GM13976 (cell line): ENCODE measurements at regions not wholly inside any gene's neighbourhood (a gene's known extent, or its start where the extent isn't known, plus 50 kb on each side); places are given as distances from the start of the nearest gene placed in this dataset.

Source experiments
- DNase-seq: peaks from one replicate; pipeline ENCODE4 v3.0.0; 2012; ENCODE audit warnings: low spot score
- in situ Hi-C: fragments of 300-500 bp; cut with MboI; formaldehyde crosslinking; loops from one replicate; pipeline ENCODE4 v1.12.0; 2022; ENCODE audit warnings: low sequenced_read_pairs, mixed read lengths, inconsistent platforms; ENCODE audit not compliant: unreplicated experiment
- TF ChIP-seq, protein P1 (sequence below): IDR thresholded peaks from 2 replicates; pipeline ENCODE4 v1.5.1; 2012; ENCODE audit warnings: borderline replicate concordance, mild to moderate bottlenecking; ENCODE audit not compliant: insufficient read depth; ENCODE audit errors: extremely low read depth, missing control alignments, control extremely low read depth

DNA sequence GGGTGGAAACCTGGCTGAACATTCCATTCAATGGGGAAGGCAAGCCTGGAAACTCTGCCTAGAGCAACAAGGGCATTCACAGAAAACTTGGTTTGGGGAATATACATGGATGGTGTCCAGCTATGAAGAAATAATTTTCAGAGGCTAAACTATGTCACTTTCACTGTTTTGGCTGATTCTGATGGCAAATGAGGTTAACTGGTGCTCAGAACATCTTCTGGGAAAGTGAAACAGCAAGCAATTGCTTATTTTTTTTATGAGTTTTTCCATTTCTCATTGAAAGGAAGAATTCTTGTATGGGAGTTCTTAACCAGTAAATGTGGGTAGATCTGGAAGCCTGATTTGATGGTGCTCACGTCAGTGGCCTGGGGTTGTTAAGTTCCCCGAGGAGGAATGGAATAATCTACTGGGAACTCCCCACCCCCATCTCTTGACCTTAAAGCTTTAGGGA is 132.8 kb upstream of the BTG1 start:
- DNase-seq: no peak

DNA sequence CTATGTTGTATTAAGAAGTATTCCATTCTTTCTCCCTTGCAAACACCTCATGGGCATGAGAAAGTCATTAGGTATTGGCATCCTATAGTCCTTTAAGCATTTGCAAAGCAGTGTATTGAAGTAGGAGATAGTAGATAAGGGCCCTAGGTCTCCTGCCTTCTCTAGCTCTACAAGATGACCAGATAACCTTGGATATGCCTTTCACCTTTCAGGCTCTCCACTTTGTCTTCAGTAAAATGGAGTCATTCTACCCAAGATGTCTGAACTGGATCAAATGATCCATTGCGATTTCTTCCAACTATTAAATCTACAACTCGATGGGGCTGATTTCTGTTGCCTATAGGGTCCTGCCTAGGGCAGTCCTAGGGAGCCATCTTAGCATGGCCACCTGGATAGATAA is 132.1 kb upstream of the BTG1 start:
- DNase-seq: no peak
- in situ Hi-C loops: no loop called here

More for the DNA sequence above, 132.8 kb upstream of the BTG1 start:
- in situ Hi-C loops: no loop called here
- TF ChIP-seq, protein P1, sequence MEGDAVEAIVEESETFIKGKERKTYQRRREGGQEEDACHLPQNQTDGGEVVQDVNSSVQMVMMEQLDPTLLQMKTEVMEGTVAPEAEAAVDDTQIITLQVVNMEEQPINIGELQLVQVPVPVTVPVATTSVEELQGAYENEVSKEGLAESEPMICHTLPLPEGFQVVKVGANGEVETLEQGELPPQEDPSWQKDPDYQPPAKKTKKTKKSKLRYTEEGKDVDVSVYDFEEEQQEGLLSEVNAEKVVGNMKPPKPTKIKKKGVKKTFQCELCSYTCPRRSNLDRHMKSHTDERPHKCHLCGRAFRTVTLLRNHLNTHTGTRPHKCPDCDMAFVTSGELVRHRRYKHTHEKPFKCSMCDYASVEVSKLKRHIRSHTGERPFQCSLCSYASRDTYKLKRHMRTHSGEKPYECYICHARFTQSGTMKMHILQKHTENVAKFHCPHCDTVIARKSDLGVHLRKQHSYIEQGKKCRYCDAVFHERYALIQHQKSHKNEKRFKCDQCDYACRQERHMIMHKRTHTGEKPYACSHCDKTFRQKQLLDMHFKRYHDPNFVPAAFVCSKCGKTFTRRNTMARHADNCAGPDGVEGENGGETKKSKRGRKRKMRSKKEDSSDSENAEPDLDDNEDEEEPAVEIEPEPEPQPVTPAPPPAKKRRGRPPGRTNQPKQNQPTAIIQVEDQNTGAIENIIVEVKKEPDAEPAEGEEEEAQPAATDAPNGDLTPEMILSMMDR: no peak

DNA sequence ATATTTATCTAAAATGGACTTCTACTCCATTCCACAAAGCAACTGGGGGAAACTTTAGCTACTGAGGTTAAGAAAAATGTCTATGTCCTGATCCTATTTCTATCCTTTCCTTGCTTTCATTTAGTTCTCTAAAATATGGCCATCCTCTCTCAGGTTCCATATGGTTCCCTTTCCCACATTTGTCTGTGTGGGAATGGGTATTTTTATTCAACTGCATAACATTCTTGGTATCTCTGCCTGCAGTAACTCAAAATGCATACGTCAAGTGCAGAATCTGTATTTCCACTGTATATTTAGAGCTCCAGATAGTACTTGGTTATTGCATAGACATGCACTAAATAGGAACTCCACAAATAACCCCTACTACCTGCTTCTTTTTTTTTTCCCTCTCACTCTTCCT is 130.6 kb upstream of the BTG1 start:
- no peak for DNase-seq
- in situ Hi-C loops: no loop called here
- TF ChIP-seq, protein P1: no peak

More for the DNA sequence above, 132.1 kb upstream of the BTG1 start:
- TF ChIP-seq, protein P1: no peak

DNA sequence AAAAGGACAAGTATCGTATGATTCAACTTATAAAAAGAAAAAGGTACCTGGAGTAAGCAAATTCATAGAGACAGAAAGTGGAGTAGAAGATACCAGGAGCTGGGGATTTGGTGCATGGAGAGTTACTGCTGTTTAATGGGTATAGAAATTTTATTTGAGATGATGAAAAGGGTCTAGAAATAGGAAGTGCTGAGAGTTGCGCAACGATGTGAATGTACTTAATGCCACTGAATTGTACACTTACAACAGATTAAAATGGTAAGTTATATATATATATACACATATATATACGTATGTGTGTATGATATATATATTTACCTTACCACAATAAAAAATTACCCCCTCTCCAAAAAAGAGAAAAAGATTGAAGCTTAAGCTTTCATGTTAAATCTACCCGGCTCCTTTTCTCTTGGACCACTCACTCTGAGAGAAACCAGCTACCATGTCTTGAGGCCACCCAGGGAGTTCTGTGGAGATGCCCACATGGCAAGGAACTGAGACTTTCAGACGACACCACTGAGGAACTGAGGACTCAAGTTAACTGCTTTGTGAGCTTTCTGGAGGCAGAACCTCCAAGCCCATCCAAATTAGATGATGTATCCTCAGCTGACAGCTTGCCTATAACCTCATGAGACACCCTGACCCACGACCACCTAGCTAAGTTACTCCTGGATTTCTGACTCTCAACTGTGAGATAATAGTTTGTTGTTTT is 130.0 kb upstream of the BTG1 start:
- TF ChIP-seq, protein P1: no peak
- in situ Hi-C loops: no loop called here
- DNase-seq: no peak

DNA sequence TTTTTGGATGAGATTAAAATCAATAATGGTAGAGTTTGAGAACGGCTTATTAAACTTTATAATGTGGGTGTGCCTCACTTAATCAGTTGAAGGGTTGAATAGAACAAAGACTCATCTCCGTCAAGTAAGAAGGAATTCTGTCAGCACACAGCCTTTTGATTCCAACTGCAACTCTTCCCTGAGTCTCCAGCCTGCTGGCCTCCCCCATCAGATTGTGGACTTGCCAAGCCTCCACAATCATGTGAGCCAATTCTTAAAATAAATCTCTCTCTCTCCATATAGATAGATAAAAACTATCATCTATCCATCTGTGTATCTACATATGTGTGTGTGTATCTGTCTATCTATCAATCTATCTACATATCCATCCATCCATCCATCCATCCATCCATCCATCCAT is 127.4 kb upstream of the BTG1 start:
- in situ Hi-C loops: no loop called here

DNA sequence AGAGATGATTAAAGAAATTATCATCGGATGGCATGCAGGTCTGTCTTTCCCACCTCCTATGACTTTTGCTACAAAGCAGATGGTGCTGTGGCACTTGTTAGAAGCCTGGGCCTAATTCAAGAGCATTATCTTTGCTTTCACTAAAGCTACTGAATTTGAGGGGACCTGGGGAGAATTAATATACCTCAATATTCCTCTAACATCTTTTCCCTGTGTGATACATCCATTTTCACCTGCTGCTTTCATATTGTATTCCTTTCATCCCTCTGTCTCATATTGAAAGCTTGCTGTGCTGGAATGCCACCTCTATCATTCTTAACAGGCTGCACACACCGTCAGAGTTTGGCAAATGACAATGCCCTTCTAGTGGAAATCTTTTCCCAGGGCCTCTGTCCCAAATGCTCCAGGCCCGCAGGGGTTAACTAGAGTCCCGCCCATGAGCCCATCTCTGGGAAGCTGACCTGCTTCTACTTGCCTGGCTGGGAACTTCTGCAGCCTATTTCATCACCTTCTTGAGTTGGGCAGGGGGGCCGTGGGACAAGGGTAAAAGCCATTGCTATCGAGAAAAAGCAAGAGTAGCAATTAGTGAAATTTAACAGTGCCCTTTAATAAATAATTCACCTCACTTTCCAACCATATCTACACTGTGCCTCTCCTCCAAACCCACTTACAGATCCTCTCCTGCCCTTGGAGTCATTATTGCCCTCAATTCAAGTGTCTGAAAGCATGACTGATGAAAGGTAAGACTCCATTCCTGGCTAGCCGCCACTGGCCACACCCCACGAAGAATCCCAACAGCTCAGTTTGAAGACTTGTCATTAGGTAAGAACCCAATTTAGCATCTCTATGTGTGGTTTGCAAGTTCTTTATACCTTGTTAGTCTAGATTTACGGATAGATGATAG is 126.7 kb upstream of the BTG1 start:
- TF ChIP-seq, protein P1: no peak
- no peak for DNase-seq
- in situ Hi-C loops: no loop called here

More for the DNA sequence above, 127.4 kb upstream of the BTG1 start:
- TF ChIP-seq, protein P1: no peak
- no peak for DNase-seq
